HG02678 (cell line): ENCODE measurements at regions not wholly inside any gene's neighbourhood (a gene's known extent, or its start where the extent isn't known, plus 50 kb on each side); places are given as distances from the start of the nearest gene placed in this dataset.

Experiments
- ATAC-seq: cut with Tn5 transposase; IDR thresholded peaks from one replicate; pipeline ENCODE4 v1.9.1; 2021; ENCODE audit warnings: mild to moderate bottlenecking, moderate library complexity; ENCODE audit not compliant: unreplicated experiment

GRCh38 chr6:132934496-132934895 lies 120.1 kb downstream of the RPS12 start:
- no peak for ATAC-seq

DNA sequence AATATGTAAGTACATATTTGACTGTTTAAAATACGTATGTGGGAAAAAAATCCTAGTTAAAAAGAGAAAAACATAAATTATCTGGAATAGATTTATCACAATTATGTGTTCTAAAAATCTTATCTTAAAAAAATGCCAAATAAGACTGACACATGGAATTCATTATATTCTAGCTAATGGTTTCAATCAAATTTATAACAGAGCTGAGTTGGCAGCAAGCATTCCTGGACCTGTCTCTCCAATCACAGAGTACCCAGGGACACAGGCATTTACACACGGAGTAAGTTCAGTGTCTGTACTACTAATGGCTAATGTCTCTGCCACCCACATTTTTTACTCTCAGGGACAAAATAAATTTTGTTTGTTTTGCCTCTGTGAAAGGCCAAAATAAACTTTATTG lies 122.3 kb downstream of the RPS12 start:
- ATAC-seq = no peak

GRCh38 chr6:132937466-132937906 lies 123.1 kb downstream of the RPS12 start:
- ATAC-seq = no peak

- ATAC-seq = no peak
These were observed 134.5 kb downstream of the RPS12 start for GRCh38 chr6:132948889-132949288.

GRCh38 chr6:132950566-132950965 lies 136.2 kb downstream of the RPS12 start:
- no peak for ATAC-seq

DNA sequence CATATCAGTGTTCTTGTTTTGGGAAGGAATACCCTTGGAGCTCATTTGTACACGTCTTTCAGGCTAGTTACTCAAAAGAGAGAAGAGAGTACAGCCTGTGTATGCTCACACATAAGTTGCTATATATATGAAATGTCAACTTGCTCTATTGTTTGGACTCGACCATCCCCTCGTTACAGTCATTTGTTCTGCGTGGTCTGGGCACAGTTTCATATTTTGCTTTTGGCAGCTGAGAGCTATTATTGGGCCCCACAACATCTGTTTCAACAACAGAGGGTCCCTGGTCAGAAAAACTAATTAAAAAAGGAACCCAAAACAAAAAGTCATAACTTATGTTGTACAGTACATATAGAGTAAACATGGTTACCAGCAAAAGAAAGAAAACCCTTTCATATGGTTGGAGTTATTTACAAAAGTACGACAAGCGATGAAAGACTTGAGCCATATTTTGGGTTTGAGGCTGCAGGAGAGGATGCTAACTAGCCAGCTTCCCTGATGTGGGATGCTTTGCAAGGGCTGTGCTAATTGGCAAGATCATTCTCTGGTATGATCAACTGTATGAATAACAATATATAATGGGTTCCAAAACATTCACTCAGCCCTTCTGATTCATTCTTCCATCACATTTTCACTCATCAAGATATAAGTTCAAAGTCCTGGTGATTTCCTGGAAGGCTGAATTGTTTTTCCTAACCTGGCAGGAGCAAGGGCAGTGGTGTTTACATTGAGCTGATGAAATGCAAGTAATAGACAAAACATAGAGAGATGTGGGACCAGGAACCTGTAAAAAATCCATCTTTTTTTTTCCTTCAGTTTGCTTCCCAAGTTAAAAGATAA lies 137.9 kb downstream of the RPS12 start:
- ATAC-seq = no peak

DNA sequence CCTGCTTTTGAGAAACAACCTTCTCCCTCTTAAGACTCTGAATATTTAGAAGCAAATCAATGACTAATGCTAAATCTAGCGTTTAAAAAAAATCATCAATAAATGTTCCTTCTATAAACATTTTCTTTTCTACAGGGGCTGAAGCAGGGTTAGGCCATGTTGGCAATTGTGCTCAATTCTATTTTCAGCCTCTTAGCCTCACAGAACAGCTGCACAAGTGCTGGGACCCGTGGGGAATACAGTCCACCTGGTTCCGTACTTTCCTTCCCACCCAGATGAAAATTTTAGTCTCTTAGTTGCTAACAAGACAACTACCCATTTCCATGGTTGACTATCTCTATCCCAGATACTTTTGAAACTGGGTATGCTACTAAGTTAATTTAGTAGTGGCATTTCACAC lies 138.6 kb downstream of the RPS12 start:
- ATAC-seq = no peak

- no peak for ATAC-seq
These were observed 139.9 kb downstream of the RPS12 start for GRCh38 chr6:132954222-132954621.

- ATAC-seq = no peak
These were observed 140.6 kb downstream of the RPS12 start for GRCh38 chr6:132954936-132955335.

DNA sequence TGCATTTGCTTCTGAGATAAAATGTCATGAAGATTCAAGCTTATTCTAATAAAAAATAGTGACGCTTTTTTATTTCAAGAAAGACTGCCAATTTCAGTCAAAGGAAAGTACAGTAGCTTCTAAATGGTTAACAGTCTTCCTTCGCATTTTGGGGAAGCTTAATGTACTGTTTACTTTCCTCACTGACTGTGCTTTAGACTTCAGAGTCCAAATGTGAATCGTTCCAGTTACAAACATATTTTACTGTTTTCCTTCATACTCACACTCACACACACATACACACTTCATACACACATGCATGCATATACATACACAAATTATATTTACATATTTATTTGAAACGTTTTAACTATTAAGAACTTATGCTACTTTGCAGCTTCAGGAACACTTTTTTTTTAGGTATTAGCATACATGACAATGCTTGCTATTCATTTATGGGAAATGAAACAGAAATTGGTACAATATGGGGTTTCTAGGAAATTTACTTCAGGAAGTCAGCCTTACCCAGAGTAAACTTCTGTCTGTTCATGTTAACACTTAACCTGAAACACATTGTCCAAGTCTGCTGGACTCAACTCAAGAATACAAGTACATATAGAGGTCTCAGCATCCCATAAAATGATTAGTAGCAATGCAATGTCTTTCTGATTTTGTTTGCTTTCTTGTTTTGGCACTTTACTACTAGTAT lies 145.4 kb downstream of the RPS12 start:
- no peak for ATAC-seq

- ATAC-seq = no peak
These were observed 146.4 kb downstream of the RPS12 start for GRCh38 chr6:132960720-132961119.

GRCh38 chr6:132961122-132961521 lies 146.8 kb downstream of the RPS12 start:
- no peak for ATAC-seq

DNA sequence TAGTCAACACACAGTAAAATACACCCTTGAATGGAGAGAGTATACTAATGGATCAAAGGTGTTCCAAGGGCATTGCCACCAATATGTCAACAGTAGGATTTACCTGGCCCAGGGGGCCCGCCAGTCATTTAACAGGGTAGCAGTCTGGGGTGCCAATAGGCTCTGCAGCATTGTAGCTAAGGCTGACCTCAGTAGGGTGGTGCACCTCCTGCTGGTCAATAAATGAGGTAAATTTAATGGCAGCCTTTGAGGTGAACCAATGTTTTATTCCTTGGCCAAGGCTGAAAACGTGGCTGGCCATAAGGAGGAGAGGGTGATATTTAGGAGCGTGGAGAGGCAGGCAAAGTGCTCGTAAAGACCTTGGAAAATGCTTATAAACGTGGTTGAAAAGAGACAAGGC lies 147.2 kb downstream of the RPS12 start:
- ATAC-seq = no peak

DNA sequence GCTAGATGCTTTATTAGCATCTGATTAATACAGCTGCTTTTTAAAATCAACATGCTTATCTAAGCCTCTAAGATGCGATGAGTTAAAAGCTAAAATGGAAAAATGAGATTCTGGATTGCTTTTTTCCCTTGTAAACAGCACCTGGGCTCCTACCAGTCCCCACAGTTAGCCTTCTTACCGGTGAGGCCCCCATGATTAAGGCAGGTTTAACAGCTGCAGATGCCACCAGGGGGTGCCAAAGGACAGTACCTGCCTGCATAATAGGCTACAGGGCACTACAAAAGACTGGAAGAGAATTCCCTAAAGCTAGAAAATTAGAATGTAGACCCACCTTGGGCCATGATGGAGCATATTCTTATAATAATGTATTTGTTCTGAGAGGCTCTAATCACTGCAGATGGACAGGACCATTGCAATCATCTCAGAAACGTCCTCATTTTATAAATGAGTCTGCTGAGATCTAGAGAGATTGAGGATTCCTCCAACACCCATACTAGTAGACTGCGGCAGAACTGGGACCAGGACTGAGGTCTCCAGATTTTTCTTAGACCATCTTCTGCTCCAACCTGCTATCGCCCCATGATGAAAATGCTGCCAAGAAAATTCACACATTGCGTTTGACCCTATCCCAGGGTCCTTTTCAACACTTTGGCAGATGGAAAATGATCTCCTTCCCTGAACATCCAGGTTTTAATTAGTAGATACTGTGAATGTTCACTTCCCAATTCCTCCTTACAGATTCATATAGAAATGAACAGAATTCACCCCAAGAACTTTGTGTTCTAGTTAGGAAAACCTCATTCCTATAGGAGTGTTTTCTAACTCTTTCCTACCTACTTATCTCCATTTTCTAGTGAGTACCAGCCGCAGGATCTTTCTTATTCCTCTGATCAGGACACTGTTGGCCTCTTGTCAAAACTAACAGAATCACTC lies 148.8 kb downstream of the RPS12 start:
- peak; percentile 96 for ATAC-seq

DNA sequence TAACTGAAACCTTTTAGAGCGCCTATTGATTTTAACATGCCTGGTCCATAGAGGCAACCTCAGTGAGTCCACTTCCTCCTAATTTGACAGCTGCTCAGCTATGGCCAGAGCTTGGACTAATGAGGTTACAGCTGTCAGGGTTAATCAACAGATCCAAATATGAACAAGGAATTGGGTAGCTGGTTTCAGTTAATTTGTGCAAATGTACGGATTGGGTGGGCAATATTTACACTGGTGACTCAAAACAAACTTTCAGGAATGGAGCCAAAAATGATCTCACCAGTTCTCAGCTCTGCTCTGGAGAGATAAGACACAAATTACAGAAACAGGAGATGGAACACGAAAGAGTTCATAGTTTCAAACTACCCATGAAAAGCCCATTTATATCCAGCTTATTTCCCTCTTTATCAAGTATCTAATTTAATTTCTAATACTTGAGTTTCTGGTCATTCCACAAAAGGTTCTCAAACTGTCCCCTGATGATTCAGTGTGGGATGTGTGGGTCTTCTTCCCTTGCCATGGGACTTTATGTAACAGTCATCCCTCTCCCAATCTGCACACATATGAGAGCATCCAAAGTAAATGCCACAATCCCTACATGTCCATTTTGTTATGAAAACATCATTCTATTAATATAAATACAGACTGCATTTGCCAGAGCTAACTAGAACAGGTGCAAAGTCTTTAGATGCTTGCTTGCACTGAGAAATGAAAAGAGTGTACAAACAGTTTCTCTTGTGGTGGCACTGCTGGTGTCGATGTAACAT lies 149.9 kb downstream of the RPS12 start:
- ATAC-seq = no peak

GRCh38 chr6:132964868-132965382 lies 150.6 kb downstream of the RPS12 start:
- ATAC-seq = no peak

GRCh38 chr6:132967871-132968270 lies 153.5 kb downstream of the RPS12 start:
- no peak for ATAC-seq

- ATAC-seq = no peak
These were observed 154.1 kb downstream of the RPS12 start for GRCh38 chr6:132968419-132968950.

GRCh38 chr6:132969196-132969595 lies 154.8 kb downstream of the RPS12 start:
- ATAC-seq = no peak

GRCh38 chr6:132971676-132972075 lies 157.3 kb downstream of the RPS12 start:
- ATAC-seq = no peak
